Fibroblast of the aortic adventitia (primary cell): ENCODE measurements at regions not wholly inside any gene's neighbourhood (a gene's known extent, or its start where the extent isn't known, plus 50 kb on each side); places are given as distances from the start of the nearest gene placed in this dataset.

Source experiments
- DNase-seq: peaks from one replicate; pipeline ENCODE4 v3.0.0-alpha.2; 2010; ENCODE audit warnings: low read depth
- H3K4me3 ChIP-seq: 2 replicates; pipeline ENCODE4 v1.5.1; 2011; ENCODE audit warnings: low read depth, mild to moderate bottlenecking, control low read depth, low read length, moderate library complexity
- TF ChIP-seq, protein P1 (sequence below): IDR thresholded peaks from 2 replicates; pipeline ENCODE4 v1.5.1; 2011; ENCODE audit warnings: mild to moderate bottlenecking, low read length, control low read depth, inconsistent platforms; ENCODE audit not compliant: insufficient read depth

DNA sequence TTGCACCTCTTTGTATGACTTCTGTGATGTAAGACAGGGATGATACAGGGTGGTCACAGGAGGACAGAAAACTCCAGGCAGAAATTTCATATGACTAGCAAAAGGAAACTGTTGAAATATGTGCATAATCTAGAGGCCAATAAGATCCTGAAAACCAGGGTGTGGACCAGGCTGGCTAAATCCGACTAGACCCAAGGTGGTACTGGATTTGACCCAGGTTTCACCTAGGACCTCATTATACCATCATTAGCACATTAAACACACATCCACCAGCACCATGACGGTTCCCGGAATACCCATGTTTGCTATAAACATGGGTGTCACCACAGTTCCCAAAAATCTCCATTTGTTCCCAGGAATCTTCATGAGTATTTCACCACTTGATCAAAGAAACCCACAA, 517.1 kb downstream of the ZNF608 start:
- DNase-seq = no peak
- TF ChIP-seq, protein P1, sequence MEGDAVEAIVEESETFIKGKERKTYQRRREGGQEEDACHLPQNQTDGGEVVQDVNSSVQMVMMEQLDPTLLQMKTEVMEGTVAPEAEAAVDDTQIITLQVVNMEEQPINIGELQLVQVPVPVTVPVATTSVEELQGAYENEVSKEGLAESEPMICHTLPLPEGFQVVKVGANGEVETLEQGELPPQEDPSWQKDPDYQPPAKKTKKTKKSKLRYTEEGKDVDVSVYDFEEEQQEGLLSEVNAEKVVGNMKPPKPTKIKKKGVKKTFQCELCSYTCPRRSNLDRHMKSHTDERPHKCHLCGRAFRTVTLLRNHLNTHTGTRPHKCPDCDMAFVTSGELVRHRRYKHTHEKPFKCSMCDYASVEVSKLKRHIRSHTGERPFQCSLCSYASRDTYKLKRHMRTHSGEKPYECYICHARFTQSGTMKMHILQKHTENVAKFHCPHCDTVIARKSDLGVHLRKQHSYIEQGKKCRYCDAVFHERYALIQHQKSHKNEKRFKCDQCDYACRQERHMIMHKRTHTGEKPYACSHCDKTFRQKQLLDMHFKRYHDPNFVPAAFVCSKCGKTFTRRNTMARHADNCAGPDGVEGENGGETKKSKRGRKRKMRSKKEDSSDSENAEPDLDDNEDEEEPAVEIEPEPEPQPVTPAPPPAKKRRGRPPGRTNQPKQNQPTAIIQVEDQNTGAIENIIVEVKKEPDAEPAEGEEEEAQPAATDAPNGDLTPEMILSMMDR = no peak
- H3K4me3 ChIP-seq = no peak overlapping the region

DNA sequence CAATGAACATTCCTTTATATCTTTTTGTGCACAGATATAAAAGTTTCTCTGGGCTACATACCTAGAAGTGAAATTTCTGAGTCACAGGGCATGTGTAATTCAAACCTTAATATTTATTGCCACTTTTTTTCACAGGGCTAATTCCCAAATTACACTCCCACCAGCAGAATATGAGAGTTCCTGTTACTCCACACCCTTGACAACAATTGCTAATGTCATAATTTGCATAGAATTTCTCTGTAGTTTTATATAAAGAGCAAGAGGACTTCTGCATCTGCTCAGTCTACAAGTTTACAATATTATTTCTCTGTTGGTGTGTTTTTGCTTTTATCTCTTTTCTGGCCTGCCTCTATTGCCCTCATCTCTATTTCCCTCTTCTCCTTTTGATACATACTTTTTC, 518.5 kb downstream of the ZNF608 start:
- TF ChIP-seq, protein P1 = no peak
- H3K4me3 ChIP-seq = no peak overlapping the region
- DNase-seq = no peak

DNA sequence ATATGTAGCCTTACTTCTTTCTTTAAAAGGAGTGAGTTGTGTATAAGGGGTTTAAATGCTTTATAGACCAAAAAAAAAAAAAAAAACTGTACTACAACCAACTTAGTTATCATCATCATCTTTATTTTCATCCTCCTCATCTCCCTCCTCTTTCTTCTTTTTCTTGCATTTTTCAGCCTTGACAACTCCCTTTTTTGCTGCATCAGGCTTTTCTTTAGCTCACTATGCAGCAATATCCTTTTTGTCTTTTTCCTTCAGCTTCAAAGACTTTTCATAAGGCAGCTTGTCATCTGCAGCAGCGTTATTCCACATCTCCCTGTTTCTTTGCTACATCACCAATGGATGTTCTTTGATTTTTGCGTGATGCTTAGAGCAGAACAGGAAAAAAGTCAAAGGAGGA, 526.0 kb downstream of the ZNF608 start:
- no peak for DNase-seq
- no peak overlapping the region for H3K4me3 ChIP-seq
- TF ChIP-seq, protein P1 = no peak

DNA sequence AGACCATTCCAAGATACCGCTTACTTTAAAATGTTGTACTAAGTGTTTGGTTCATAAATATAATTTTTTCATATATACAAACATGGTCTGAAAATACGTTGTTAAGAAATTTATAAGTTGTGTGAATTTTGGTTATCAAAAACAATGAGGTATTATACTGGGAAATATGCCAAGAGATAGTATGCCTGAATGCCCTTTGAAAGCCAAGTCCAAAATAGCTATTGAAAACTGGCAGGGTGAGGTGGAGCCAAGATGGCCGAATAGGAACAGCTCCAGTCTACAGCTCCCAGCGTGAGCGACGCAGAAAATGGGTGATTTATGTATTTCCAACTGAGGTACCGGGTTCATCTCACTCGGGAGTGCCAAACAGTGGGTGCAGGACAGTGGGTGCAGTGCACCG, 533.5 kb downstream of the ZNF608 start:
- H3K4me3 ChIP-seq = no peak overlapping the region
- no peak for DNase-seq
- TF ChIP-seq, protein P1 = no peak

DNA sequence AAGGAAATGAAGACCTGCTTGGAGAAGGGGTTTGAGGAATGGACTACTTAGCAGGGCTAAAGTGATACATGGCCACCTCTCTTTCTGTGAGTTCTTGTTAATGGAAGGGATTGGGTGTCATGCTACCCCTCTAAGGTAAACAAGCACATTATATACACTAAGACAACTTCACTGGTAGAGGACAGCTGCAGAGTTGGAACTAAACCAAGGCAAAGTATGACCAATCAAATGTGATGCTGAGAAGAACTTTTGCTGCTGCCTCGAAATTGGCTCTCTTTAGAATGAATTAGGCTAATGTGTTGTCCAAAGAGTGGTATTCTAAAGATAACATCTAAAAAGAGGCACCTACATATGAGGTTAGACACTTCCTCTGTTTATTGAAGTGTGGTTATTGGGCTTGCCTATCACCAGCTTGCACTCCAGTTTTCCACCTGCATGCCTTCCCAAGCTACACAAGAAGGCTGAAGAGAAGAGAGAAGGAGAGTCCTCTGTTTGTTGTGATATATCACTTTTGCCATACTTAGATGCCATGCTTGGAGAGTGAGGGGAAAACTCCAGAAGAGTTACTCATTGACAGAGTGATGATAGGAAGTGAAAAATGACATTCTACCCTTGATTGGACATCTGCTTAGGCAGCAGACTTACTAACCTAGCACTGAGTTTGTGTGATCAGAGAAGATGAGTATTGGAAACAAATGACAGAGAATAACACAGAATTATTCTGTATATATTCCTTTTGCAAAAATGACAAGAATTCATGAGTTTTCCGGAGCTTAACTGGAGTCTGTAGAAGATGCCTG, 536.1 kb downstream of the ZNF608 start:
- TF ChIP-seq, protein P1 = no peak
- H3K4me3 ChIP-seq = no peak overlapping the region
- DNase-seq = no peak

DNA sequence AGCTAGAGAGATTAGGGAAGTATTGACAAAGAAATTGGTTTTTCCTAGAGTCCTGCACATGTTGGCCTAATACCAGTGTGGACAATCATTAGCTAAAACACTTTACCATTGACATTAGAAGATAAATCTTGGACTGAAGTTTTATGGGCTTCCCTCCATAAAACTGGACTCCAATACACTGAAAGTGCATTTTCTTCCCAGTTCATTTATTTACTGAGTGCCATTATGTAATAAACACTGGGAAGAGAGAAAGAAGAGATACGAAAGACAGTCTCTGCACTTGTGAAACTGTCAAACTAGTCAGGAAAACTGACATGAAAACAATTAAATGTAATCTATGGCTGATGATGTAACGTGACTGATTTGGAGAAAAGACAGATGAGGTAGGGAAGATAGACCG, 539.3 kb downstream of the ZNF608 start:
- no peak for DNase-seq
- no peak overlapping the region for H3K4me3 ChIP-seq
- TF ChIP-seq, protein P1 = no peak

DNA sequence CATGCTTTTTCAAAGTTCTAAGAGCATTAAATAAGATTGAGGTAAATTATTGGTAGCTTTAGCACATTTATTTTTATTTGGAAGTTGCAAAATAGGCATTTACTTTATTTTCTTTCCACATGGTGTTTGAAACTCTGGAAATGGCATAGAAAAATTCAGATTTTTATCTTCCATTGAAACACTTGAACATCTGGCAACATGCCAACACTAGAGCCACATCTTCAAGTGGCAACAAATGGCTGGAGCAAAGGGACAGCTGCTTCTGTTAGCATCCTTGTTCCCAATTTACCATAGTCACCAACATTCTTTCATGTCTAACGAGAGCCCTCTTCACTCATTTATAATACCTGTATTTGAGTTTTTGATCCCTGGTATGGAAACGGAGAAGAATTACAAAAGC, 539.9 kb downstream of the ZNF608 start:
- no peak overlapping the region for H3K4me3 ChIP-seq
- DNase-seq = no peak
- TF ChIP-seq, protein P1 = no peak
